ENCODE measurements at regions not wholly inside any gene's neighbourhood (a gene's known extent, or its start where the extent isn't known, plus 50 kb on each side); places are given as distances from the start of the nearest gene placed in this dataset.
A peak's percentile ranks its signal among the peaks of the same experiment; 100 is the strongest.
"Not testable (repeated sequence)": the region's sequence is repeated elsewhere in the genome, so short reads cannot be mapped to it uniquely, and the experiment has no call there.

DNA sequence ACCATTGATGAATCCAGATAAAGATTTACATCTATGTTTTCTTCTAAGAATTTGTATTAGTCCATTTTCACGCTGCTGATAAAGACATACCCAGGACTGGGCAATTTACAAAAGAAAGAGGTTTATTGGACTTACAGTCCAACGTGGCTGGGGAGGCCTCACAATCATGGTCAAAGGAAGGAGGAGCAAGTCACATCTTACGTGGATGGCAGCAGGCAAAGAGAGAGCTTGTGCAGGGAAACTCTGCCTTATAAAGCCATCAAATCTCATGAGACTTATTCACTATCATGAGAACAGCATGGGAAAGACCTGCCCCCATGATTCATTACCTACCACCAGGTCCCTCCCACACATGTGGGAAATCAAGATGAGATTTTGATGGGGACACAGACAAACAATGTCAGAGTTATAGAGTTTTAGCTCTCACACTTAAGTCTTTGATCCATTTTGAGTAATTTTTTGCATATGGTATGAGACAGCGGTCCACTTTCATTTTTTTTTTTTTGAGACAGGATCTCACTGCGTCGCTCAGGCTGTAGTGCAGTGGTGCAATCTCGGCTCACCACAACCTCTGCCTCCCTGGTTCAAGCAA is 53.5 kb upstream of the JADE2 start:
- DNase-seq (ENCODE audit: low read depth), result not testable (repeated sequence)

GRCh38 chr5:134468921-134469400 is 56.5 kb upstream of the JADE2 start:
- DNase-seq (ENCODE audit: low read depth), result no peak

DNA sequence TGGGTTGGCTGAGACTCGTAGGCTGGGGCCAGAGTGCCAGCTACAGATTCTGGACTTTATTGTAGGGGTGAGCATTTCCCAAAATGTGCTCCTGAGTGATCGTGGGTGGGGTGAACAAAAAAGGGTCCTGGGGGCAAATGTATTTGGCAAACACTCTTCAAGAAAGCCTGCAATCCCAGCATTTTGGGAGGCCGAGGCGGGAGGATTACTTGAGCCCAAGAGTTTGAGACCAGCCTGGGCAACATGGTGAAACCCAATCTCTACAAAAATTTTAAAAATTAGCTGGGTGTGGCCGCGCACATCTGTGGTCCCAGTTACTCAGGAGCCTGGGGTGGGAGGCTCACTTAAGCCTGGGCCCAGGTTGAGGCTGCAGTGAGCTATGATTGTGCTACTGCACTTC is 55.5 kb upstream of the CDKN2AIPNL start:
- DNase-seq (ENCODE audit: low read depth), result no peak

DNA sequence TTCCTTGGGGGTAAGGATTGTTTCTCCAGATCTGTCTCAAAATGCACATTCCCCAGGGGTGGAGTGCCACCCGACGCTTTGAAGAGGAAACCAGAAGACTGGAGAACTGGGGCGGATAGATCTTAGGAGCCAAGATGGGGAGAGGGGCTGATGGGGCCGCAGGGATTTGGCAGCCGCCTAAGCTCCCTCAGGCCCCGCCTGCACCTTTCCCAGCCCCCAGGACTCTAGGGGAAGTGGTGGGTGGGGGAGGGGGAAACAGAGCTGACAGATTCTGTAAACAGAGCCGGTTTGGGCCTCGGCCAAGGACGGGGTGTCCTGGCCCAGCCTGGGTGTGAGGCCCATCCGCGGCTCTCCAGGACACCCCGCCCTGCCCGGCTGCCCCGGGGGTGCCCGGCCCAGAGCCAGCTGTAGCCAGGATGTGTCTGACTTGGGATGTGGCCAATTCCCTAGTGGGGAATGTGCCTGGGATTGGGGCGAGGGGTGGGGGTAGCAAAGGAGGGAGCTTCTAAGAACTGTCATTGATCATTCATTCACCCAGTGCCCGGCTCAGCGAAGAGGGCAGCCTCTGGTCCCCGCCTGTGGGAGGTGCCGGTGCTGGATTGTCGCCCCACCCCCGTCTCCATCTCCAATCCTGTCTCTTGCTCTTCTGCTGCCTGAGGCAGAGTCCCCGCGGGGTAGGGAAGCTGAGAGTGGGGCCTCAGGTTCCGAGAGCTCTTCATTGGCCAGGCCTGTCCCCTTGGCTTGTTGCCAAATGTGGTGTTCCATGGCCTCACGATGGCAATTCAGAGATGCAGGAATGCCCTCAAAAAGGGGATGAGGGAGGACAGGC is 54.8 kb upstream of the CDKN2AIPNL start:
- DNase-seq (ENCODE audit: low read depth), result peak; percentile 98

DNA sequence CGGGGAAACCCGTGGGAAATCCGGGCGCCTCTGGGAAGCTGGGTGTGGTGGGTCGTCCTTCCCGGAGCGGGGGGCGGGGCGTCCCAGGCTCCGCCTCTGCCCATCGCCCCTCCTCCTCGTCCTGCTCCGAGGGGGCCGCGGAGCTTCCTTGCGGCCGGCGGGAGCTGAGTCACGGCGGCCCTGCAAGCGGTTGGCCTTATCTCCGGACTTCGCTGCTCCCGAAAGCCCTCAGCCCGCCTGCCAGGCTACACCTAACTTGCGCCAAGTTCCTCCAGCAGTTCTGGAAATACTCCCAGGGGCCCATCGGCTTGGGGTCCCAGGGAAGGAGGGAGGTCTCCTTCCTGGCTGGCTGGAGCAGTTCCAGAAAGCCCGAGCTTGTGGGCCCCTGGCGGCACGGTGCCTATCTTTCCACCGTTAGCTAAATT is 54.1 kb upstream of the CDKN2AIPNL start:
- peak; percentile 91 for DNase-seq (ENCODE audit: low read depth)

DNA sequence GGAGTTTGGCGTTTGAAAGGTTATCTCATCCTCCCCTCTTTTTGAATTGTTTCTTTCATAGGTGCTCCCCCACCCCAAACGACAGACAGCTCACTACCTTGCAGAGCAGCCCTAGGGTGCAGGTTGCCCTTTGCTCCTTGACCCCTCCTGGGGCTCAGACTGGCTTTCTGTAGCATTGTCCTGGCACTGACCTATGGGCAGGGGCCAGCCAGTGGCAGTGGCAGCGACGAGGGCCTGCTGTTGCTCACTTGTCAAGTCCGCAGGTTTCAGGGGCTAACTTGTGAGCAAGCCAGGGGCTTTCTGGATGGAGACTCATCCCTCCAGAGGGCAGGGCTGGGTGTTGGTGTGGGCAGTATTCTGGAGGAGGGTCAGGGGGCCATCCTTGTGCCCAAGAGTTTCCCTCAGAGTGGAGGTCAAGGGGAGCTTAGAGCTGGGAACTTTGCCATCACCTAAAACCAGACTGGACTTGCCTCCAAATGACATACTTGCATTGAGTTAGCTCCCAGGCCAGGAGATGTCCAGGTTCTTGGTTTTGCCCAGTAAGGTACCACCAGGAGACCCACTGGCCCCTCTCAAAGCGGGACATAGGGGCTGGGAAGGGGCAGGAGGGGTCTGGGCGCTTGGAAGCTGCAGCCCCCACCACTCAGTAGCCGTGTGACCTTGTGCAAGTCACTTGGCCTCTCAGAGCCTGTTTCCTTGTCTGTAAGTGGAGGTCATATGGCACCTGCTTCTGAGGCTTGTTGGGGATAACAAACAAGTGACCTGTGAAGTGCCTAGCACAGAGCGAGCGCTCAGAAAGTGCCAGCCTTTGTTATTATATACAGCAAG is 53.5 kb upstream of the CDKN2AIPNL start:
- DNase-seq (ENCODE audit: low read depth), result no peak

DNA sequence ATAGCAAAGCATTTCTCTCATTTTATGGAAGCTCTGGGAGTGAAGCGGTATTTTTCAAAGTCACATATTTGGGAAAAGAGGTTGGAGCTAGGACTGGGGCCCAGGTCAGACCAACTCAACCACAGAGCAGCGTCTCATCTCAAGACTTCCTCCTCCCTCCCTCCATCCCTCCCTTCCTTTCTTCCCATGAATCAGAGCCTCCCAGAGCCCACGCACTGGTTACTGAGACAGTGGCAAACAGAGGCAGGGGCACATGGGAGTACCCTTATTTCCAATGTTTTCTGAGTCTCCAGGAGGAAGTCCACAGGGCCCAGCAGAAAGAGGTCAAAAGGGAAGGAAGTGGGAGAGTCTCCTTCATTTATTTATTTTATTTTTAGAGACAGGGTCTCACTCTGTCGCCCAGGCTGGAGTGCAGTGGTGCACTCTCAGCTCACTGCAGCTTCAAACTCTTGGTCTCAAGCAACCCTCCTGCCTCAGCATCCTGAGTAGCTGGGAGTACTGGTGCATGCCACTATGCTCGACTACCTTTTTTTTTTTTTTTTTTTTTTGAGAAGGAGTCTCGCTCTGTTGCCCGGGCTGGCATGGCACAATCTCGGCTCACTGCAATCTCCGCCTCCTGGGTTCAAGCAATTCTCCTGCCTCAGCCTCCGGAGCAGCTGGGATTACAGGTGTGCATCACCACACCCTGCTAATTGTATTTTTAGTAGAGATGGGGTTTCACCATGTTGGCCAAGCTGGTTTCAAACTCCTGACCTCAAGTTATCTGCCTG is 52.5 kb upstream of the CDKN2AIPNL start:
- DNase-seq (ENCODE audit: low read depth), result no peak

DNA sequence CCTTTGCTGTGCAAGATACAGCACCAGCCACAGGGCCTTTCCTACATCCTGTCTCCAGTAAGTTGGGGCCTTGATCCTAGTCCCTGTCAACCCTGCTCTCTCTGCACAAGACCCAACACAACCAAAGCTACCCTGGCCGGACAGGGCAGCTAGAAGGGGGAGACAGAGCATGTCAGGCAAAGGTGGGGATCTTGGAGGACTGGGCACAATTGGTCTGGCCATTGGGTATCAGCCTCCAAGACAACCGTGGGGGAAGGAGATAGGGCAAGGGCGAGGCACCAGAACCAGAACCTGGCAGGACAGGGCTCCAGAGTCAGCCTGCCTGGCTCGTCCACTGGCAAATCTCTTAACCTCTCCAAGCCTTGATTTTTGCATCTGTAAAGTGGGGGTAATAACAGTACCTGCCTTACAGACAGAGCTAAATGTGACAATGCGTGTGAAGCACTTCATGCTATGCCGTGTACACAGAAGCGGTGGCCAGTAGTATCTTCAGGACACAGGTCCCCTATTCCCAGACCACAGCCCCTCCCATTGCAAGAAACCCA is 51.6 kb upstream of the CDKN2AIPNL start:
- no peak for DNase-seq (ENCODE audit: low read depth)

GRCh38 chr5:134462761-134463160 is 51.1 kb upstream of the CDKN2AIPNL start:
- DNase-seq (ENCODE audit: low read depth), result no peak

DNA sequence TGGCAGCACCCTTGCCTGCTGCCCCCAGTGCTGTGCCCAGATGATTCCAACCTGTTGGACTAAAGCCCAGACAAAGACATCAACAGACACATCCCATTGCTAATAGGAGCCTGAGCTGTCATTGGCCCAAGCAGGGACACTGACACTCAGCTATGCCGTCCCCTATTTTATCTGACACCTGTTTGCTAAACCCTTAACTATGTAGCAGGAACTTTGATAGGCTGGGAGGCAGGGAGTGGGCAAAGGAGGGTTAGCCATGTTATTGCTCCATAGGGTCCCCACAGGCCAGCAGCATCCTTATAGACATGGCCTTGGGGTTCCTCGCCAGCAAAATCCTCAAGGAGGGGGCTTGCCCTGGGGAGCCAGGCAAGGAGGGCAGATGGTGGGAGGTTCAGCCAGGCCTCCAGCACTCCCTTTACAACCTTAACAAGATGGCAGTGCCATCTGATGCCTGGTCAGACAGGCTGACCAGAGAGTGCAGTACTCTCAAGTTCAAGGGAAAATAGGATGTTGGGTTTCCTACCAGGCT is 50.4 kb upstream of the CDKN2AIPNL start:
- DNase-seq (ENCODE audit: low read depth), result no peak

All from fibroblast of the conjunctiva (primary cell).